Dendritic cell treated with granulocyte-macrophage colony-stimulating factor and Interleukin-4, amounts not matched to agents 40 ng/mL and 50 ng/mL, for 4 days (primary cell): ENCODE measurements at regions not wholly inside any gene's neighbourhood (a gene's known extent, or its start where the extent isn't known, plus 50 kb on each side); places are given as distances from the start of the nearest gene placed in this dataset.

Source experiments
- H3K27ac Mint-ChIP-seq: one replicate; pipeline ENCODE4 v1.8.0; 2022; ENCODE audit warnings: mild to moderate bottlenecking, mixed read lengths
- H3K27me3 Mint-ChIP-seq: one replicate; pipeline ENCODE4 v1.8.0; 2022; ENCODE audit warnings: mild to moderate bottlenecking, mixed read lengths
- H3K36me3 Mint-ChIP-seq: one replicate; pipeline ENCODE4 v1.8.0; 2022; ENCODE audit warnings: low read depth, mixed read lengths
- H3K4me1 Mint-ChIP-seq: one replicate; pipeline ENCODE4 v1.8.0; 2022; ENCODE audit warnings: low read depth, mixed read lengths
- H3K4me3 Mint-ChIP-seq: one replicate; pipeline ENCODE4 v1.8.0; 2022; ENCODE audit warnings: mild to moderate bottlenecking, moderate library complexity, mixed read lengths
- H3K9me3 Mint-ChIP-seq: one replicate; pipeline ENCODE4 v1.8.0; 2022; ENCODE audit warnings: mixed read lengths
- intact Hi-C: fragments of 100-400 bp; cut with micrococcal nuclease; formaldehyde crosslinking; loops from one replicate; pipeline ENCODE4 v1.15.0; 2022

DNA sequence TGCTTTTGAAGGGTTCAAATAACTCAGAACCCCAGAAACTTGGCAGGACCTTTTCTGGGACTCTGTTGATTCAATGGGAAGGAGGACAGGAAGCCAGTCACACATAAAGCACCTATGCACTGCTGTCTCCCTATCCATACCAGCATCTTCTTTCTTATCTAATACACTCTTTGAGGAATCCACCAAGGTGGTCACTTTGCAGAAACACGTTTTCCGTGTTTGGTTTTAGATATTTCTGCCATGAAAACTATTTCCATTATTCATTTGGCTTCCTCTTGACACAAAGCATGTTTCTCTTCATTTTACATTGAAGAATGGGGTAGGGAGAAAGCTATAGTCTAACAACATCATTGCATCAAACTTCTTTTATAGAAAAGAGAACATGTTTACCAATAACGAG lies 76.5 kb upstream of the NR3C1 start:
- Mint-ChIP-seq H3K9me3 (no peaks in the 10 kb centered on the region), H3K36me3 (no peaks in the 10 kb centered on the region), H3K4me1 (peaks cover 11% of the 10 kb centered on the region), H3K27ac (no peak overlapping the region), H3K4me3 (no peak overlapping the region), H3K27me3 (no peaks in the 10 kb centered on the region)
- intact Hi-C loops, result no loop called here

DNA sequence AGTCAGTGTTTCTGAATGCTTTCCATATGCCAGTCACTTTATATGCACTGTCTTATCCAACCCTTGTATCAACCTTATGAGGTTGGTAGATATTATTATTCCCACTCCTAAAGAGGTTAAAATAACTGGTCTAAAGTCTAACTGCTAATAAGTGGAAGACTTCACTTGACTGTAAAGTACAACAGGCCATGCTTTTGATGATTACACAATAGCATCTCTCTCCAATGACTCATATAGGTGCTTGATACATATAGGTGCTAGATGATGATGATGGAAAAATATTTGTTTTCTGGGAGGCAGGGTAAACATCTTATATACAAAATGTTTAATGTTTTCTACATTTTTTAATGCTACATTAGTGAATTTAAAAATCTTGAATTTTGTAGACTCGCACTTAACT lies 75.9 kb upstream of the NR3C1 start:
- H3K9me3 Mint-ChIP-seq, result no peaks in the 10 kb centered on the region

DNA sequence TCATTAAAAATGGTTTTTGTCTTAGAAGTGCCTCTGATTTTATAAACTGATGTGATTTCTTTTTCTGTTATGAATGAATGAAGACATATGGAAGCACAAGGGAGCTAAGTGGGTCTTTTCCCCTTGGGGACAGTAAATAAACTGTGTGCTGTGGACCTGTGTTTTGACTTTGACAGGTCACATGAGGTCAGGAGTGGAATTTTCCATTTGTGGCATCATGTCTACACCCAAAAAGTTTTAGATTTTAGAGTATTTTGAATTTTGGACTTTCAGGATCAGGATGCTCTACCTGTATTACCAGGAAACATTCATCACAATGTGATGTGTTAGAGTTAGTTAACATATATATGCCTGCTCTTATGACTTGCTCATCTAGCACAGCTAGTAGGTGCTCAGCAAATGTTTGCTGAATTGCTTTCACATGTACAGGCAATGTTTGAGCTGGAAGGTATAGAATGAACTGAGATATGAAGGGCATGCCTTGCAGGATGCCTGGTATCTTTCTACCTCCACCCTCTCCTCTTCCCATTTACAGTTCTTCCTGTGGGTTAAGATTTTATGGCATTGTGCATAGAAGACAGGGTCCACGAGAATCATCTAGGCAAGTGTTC lies 73.2 kb upstream of the NR3C1 start:
- H3K36me3 Mint-ChIP-seq, result no peaks in the 10 kb centered on the region
- no peak overlapping the region for H3K4me3 Mint-ChIP-seq
- no peaks in the 10 kb centered on the region for H3K9me3 Mint-ChIP-seq
- H3K27ac Mint-ChIP-seq, result no peak overlapping the region
- H3K4me1 Mint-ChIP-seq, result peaks cover 4% of the 10 kb centered on the region
- no peaks in the 10 kb centered on the region for H3K27me3 Mint-ChIP-seq
- intact Hi-C loops, result no loop called here

More for the DNA sequence above, 75.9 kb upstream of the NR3C1 start:
- peaks cover 11% of the 10 kb centered on the region for H3K4me1 Mint-ChIP-seq
- H3K4me3 Mint-ChIP-seq, result no peak overlapping the region
- intact Hi-C loops, result no loop called here
- no peaks in the 10 kb centered on the region for H3K27me3 Mint-ChIP-seq
- H3K27ac Mint-ChIP-seq, result no peak overlapping the region
- no peaks in the 10 kb centered on the region for H3K36me3 Mint-ChIP-seq

DNA sequence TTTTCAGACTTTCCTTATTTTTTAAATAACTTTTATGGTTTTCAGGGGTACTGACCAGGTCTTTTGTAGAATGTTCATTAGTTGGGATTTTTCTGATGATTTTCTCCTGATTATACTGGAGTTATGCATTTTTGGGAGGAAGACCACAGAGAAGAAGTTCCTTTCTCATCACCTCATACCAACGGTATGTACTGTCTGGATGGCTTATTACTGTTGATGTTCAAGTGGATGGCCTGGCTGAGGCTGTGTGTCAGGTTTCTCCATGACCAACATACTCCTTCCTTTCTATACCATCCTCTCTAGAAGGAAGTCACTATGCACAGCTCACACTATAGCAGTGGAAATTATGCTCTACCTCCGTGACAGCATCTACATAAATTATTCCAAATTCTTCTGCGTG lies 71.1 kb upstream of the NR3C1 start:
- H3K36me3 Mint-ChIP-seq, result no peaks in the 10 kb centered on the region
- no peak overlapping the region for H3K27ac Mint-ChIP-seq
- H3K9me3 Mint-ChIP-seq, result no peaks in the 10 kb centered on the region
- H3K4me1 Mint-ChIP-seq, result no peaks in the 10 kb centered on the region
- no peak overlapping the region for H3K4me3 Mint-ChIP-seq
- intact Hi-C loops, result no loop called here
- no peaks in the 10 kb centered on the region for H3K27me3 Mint-ChIP-seq

DNA sequence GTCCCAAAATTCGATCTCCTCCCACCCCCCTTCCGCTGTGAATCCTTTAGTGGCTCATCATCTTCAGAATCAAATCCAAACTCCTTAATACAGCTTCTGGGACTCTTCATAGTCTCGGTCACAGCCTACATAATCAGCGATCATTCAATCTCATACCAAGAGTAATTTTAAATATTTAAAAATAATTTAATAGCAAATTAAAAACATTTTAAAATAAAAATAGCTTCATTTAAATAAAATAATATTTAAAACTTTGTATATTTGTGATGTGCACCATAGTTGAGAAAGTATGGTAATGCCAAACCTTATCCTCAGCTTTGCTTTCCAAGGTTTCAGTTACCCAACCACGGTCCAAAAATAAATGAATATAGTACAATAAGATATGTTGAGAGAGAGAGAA lies 70.0 kb upstream of the NR3C1 start:
- no peak overlapping the region for H3K4me3 Mint-ChIP-seq
- H3K4me1 Mint-ChIP-seq, result no peaks in the 10 kb centered on the region
- H3K9me3 Mint-ChIP-seq, result no peaks in the 10 kb centered on the region
- H3K27ac Mint-ChIP-seq, result no peak overlapping the region
- intact Hi-C loops, result no loop called here
- no peaks in the 10 kb centered on the region for H3K27me3 Mint-ChIP-seq
- H3K36me3 Mint-ChIP-seq, result no peaks in the 10 kb centered on the region

DNA sequence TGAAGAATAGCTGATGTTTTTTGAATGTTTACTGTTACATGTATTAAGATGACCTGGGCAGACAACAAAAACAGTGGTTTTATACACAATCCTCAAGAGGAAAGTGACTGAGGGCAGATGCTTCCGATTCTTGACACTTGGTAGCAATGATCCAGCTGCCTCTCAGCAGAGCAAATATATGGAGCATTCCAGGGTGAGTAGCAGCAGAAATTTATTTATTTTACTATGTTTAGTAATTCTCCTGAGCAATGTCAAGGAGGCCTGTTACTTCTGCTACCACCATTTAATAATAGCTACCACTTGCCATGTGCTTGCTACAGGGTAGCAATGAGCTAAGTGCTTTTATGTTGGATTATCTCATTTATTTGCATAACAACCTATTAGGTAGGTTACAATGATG lies 69.1 kb upstream of the NR3C1 start:
- Mint-ChIP-seq H3K27me3 (no peaks in the 10 kb centered on the region), H3K36me3 (no peaks in the 10 kb centered on the region), H3K4me3 (no peak overlapping the region), H3K9me3 (no peaks in the 10 kb centered on the region), H3K4me1 (no peaks in the 10 kb centered on the region), H3K27ac (no peak overlapping the region)
- intact Hi-C loops, result no loop called here

DNA sequence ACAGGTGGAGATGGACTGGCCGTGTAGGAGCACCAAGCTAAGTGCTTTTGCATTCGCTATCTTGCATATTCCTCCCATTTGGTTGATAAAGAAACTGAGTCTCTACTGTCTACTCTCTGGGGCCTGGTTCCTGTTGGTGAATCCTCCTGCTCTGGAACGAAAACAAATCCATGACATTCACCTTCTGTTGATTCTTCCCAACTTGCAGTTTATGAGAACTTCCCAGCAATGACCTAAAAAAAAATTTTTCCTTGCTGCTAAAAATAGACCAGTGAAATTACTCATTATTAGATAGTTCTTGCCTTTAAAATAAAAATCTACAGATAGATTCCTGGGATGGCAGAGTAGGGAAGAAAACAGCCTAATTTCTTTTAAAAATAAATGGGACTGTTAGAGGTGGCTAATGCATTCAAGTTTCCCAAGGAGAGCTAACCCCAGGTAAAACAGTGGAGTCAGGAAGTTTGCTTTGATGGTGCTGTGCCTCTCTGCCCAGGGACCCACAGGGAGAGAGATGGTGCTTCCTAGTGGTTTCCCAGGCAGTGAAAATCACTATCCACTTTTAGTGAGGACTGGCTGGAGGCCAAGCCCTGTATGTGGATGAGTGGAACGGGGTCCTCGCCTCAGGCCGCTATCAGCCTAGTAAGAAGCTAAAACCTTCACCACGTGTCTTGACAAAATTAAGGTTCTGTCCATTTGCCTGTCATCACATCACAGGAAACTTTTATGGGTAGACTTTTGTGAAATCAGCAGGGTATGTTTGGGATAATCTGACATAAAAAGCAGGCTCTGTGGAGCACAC lies 68.4 kb upstream of the NR3C1 start:
- H3K4me1 Mint-ChIP-seq, result no peaks in the 10 kb centered on the region
- H3K27ac Mint-ChIP-seq, result no peak overlapping the region
- H3K9me3 Mint-ChIP-seq, result no peaks in the 10 kb centered on the region
- H3K27me3 Mint-ChIP-seq, result no peaks in the 10 kb centered on the region
- intact Hi-C loops, result no loop called here
- H3K4me3 Mint-ChIP-seq, result no peak overlapping the region
- H3K36me3 Mint-ChIP-seq, result no peaks in the 10 kb centered on the region

DNA sequence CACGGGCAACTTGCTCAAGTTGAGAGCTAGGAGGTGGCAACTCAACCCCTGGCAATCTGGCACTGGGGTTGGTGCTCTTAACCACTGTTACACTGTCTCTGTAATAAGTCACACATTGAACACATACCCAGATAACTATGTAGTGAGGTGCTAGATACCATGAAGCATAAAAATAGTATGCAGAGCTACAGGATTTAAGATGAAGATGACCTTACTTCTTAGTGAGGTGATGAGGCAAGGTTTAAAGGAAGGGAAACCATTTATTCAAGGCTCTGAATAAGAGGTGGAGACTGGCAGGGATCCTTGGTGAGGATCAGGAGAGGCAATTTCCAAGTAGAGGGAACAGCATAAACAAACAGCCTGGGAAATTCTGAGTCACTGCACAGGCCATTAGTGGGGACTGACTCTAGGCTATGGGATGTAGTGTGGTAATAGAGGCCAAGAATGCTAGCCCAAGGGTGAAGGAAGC lies 67.6 kb upstream of the NR3C1 start:
- no peaks in the 10 kb centered on the region for H3K9me3 Mint-ChIP-seq
- H3K4me1 Mint-ChIP-seq, result no peaks in the 10 kb centered on the region
- no peak overlapping the region for H3K4me3 Mint-ChIP-seq
- no peak overlapping the region for H3K27ac Mint-ChIP-seq
- intact Hi-C loops, result no loop called here
- H3K27me3 Mint-ChIP-seq, result no peaks in the 10 kb centered on the region
- H3K36me3 Mint-ChIP-seq, result no peaks in the 10 kb centered on the region

DNA sequence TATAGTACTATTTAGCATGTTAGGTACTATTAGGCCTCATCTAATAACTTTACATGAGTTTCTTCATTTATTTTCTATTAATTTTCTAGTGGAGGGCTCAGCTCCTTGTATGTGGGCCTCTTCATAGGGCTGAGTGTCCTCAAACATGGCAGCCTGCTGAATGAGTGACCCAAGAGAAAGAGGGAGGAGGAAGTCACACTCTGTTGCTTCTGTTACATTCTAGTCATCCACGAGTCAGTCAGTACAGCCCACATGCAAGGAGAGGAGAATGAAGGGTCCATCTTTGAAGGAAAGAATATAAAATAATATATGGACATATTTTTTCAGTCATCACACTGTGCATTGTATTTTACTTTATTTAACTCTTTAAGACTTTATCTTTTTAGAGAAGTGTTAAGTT lies 66.6 kb upstream of the NR3C1 start:
- no peaks in the 10 kb centered on the region for H3K36me3 Mint-ChIP-seq
- no peak overlapping the region for H3K4me3 Mint-ChIP-seq
- intact Hi-C loops, result no loop called here
- H3K9me3 Mint-ChIP-seq, result no peaks in the 10 kb centered on the region
- H3K27me3 Mint-ChIP-seq, result no peaks in the 10 kb centered on the region
- H3K4me1 Mint-ChIP-seq, result no peaks in the 10 kb centered on the region
- no peak overlapping the region for H3K27ac Mint-ChIP-seq

DNA sequence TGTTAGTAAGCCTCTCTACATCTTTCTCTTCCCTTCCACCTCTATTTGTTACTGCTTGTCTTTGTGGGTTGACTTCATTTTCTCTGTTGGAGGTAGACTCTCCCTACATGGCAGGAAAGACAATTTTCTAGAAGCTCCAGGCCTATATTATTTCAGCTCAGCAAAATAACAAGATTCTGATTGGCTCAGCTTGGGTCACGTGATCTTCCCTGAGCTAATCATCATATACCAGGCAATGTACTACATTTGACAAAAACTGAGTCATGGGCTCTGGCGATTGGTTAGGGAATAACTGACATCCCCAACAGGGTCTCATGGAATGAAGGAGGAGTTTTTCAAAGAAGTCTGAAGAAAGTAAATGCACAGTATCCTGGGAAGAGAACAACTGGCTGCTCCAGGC lies 65.6 kb upstream of the NR3C1 start:
- Mint-ChIP-seq H3K4me3 (no peak overlapping the region), H3K36me3 (no peaks in the 10 kb centered on the region), H3K27me3 (no peaks in the 10 kb centered on the region), H3K9me3 (no peaks in the 10 kb centered on the region), H3K27ac (no peak overlapping the region), H3K4me1 (no peaks in the 10 kb centered on the region)
- intact Hi-C loops, result no loop called here

DNA sequence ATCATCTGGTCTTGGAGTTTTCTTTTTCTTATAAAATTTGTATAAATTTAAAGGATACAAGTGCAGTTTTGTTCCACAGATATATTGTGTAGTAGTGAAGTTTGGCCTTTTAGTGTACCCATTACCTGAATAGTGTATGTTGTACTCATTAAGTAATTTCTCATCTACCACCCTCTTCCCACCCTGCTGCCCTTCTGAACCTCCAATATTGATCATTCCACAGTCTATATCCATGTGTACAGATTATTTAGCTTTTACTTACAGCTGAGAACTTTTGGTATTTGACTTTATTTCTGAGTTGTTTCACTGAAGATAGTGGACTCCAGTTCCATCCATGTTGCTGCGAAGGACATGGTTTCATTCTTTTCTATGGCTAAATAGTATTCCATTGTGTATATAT lies 63.1 kb upstream of the NR3C1 start:
- Mint-ChIP-seq H3K27ac (no peak overlapping the region), H3K27me3 (no peaks in the 10 kb centered on the region), H3K36me3 (no peaks in the 10 kb centered on the region), H3K4me1 (peaks cover 9% of the 10 kb centered on the region), H3K4me3 (no peak overlapping the region), H3K9me3 (no peaks in the 10 kb centered on the region)
- intact Hi-C loops, result no loop called here

DNA sequence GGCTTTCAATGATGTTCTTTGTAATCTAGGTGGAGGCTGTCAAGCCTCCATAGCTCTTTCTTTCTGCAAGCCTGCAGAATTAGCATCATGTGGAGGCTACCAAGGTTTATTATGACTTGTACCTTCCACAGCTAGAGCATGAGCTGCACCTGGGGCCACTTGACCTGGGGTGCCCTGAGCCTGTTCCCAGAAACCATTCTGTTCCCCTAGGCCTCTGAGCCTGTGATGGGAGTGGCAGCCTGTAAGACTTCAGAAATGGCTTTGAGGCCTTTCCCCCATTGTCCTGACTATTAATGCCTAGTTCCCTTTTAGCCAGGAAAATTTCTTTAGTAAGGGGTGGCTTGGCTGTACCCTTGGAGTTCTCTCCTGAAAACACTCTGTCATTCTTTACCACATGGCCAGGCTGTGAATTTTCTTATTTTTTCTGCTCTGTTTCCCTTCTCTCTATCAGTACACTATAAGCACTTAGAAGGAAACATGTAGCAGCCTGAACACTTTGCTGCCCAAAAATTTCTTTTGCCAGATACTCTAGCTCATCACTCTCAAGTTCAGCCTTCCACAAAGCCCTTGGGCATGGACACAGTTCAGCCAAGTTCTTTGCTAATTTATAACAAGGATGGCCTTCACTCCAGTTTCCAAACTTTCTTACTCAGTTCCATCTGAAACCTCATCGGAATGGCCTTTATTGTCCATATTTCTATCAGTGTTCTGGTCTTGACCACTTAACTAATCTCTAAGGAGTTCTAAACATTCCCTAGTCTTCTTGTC lies 61.4 kb upstream of the NR3C1 start:
- Mint-ChIP-seq H3K36me3 (no peaks in the 10 kb centered on the region), H3K4me1 (peaks cover 9% of the 10 kb centered on the region)

DNA sequence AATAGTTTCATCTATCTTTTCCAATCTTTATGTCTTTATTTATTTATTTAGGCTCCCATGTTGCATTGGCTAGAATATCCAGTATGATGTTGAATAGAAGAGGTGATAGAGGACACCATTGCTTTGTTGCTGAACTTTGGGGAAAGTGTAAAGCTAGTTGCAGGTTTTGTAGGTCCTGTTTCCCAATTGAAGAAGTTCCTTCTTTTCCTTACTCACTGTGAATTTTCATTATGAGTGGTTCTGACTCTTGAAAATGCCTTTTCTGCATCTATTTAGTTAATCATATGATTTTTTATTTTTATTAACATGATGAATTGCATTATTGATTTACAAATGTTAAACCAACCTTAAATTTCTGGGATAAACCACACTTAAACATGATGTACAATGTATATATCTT lies 58.9 kb upstream of the NR3C1 start:
- Mint-ChIP-seq H3K36me3 (no peaks in the 10 kb centered on the region), H3K9me3 (no peaks in the 10 kb centered on the region), H3K27ac (no peak overlapping the region), H3K4me3 (no peak overlapping the region), H3K27me3 (no peaks in the 10 kb centered on the region), H3K4me1 (peaks cover 11% of the 10 kb centered on the region)
- intact Hi-C loops, result no loop called here

More for the DNA sequence above, 61.4 kb upstream of the NR3C1 start:
- H3K4me3 Mint-ChIP-seq, result no peak overlapping the region
- no peaks in the 10 kb centered on the region for H3K27me3 Mint-ChIP-seq
- H3K9me3 Mint-ChIP-seq, result no peaks in the 10 kb centered on the region
- no peak overlapping the region for H3K27ac Mint-ChIP-seq
- intact Hi-C loops, result no loop called here

DNA sequence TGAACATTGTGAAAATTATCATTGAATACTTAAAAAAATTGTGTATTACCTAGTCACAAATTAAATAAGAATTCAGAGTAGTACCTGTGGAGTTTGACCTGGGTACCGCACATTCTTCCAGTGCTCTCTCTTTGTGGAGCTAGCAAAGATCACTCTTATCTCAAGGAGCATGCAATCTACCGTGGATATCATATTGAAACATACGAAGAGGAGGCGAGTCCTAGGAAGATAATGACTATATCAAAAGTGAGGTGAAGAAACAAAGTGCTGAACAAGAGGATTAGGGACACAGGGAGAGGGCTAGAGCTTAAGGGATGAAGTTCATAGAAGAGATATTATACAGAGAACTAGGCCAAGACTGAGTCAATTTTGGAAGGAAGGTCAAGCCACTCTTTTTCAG lies 55.9 kb upstream of the NR3C1 start:
- Mint-ChIP-seq H3K4me3 (no peak overlapping the region), H3K4me1 (peaks cover 18% of the 10 kb centered on the region), H3K36me3 (no peaks in the 10 kb centered on the region), H3K27ac (no peak overlapping the region), H3K9me3 (no peaks in the 10 kb centered on the region), H3K27me3 (no peaks in the 10 kb centered on the region)
- intact Hi-C loops, result no loop called here
